22Rv1 (cell line): ENCODE measurements at regions not wholly inside any gene's neighbourhood (a gene's known extent, or its start where the extent isn't known, plus 50 kb on each side); places are given as distances from the start of the nearest gene placed in this dataset.

Source experiments
- H3K27ac ChIP-seq: fragments of 450-650 bp; 2 replicates; pipeline ENCODE4 v1.5.1; 2017
- CTCF ChIP-seq: fragments of 450-650 bp; IDR thresholded peaks from 2 replicates; pipeline ENCODE4 v1.5.1; 2017; ENCODE audit warnings: mild to moderate bottlenecking
- ZFX ChIP-seq: fragments of 450-650 bp; IDR thresholded peaks from 2 replicates; pipeline ENCODE4 v1.6.1; 2017; ENCODE audit warnings: antibody characterized with exemption, borderline replicate concordance

- TF ChIP-seq CTCF (no peak), ZFX (no peak)
- H3K27ac ChIP-seq: no peak overlapping the region
These were observed 472.0 kb upstream of the TBX3 start for GRCh38 chr12:115155665-115156645.

GRCh38 chr12:115149685-115150378, 465.9 kb upstream of the TBX3 start:
- TF ChIP-seq CTCF: no peak
- no peak for TF ChIP-seq ZFX
- H3K27ac ChIP-seq: no peak overlapping the region

GRCh38 chr12:115149279-115149678, 465.3 kb upstream of the TBX3 start:
- no peak overlapping the region for H3K27ac ChIP-seq
- TF ChIP-seq ZFX (no peak), CTCF (no peak)

- TF ChIP-seq ZFX: no peak
- no peak for TF ChIP-seq CTCF
These were observed 463.9 kb upstream of the TBX3 start for GRCh38 chr12:115147916-115148315.

GRCh38 chr12:115146453-115146852, 462.5 kb upstream of the TBX3 start:
- H3K27ac ChIP-seq: no peak overlapping the region
- TF ChIP-seq ZFX: no peak
- TF ChIP-seq CTCF: no peak

More at GRCh38 chr12:115147916-115148315, 463.9 kb upstream of the TBX3 start:
- H3K27ac ChIP-seq: no peak overlapping the region

- H3K27ac ChIP-seq: no peak overlapping the region
- TF ChIP-seq ZFX: no peak
- TF ChIP-seq CTCF: no peak
These were observed 460.4 kb upstream of the TBX3 start for GRCh38 chr12:115144425-115144824.
